PFSK-1 (cell line): ENCODE measurements at regions not wholly inside any gene's neighbourhood (a gene's known extent, or its start where the extent isn't known, plus 50 kb on each side); places are given as distances from the start of the nearest gene placed in this dataset.

Experiments used
- FOXP2 ChIP-seq: optimal IDR thresholded peaks from 2 replicates; pipeline ENCODE3; 2011; ENCODE audit warnings: borderline replicate concordance, control low read depth, inconsistent platforms; ENCODE audit not compliant: insufficient read depth; ENCODE audit errors: extremely low read length, extremely low read depth
- POLR2AphosphoS5 ChIP-seq: IDR thresholded peaks from 2 replicates; pipeline ENCODE4 v1.6.1; 2012; ENCODE audit warnings: low read depth, mild to moderate bottlenecking, control low read depth, low read length, moderate library complexity
- SIN3A ChIP-seq: IDR thresholded peaks from 2 replicates; pipeline ENCODE4 v1.6.1; 2012; ENCODE audit warnings: mild to moderate bottlenecking, low read length, moderate library complexity, borderline replicate concordance; ENCODE audit not compliant: insufficient read depth
- TAF1 ChIP-seq: IDR thresholded peaks from 2 replicates; pipeline ENCODE4 v1.6.1; 2012; ENCODE audit warnings: low read length, control low read depth, borderline replicate concordance; ENCODE audit not compliant: insufficient read depth
- TF ChIP-seq, protein P1 (sequence below), 2 experiments: IDR thresholded peaks; 2 replicates each; pipeline versions ENCODE4 v1.6.1 to v1.8.0; 2011 to 2012; ENCODE audit warnings: low read depth in 2 of 2, low read length in 2 of 2, control low read depth in 1 of 2, inconsistent platforms in 1 of 2, mild to moderate bottlenecking in 1 of 2, moderate library complexity in 1 of 2; ENCODE audit not compliant: insufficient read depth in 1 of 2

DNA sequence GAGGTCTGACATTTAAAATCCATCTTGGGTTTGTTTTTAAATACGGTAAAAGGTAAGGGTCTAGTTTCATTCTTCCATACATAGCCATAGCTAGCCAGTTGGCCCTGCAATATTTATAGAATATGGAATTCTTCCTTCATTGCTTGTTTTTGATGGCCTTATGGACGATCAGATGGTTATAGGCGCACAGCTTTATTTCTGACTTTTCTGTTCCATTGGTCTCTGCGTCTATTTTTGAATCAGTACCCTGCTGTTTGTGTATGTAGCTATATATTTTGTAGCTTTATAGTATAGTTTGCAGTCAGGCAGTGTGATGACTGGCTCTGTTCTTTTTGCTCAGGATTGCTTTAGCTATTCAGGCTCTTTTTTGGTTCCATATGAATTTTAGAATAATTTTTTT lies 366.8 kb upstream of the MIS18BP1 start:
- TF ChIP-seq SIN3A (no peak), POLR2AphosphoS5 (no peak), TAF1 (no peak), FOXP2 (no peak)
- TF ChIP-seq, protein P1, sequence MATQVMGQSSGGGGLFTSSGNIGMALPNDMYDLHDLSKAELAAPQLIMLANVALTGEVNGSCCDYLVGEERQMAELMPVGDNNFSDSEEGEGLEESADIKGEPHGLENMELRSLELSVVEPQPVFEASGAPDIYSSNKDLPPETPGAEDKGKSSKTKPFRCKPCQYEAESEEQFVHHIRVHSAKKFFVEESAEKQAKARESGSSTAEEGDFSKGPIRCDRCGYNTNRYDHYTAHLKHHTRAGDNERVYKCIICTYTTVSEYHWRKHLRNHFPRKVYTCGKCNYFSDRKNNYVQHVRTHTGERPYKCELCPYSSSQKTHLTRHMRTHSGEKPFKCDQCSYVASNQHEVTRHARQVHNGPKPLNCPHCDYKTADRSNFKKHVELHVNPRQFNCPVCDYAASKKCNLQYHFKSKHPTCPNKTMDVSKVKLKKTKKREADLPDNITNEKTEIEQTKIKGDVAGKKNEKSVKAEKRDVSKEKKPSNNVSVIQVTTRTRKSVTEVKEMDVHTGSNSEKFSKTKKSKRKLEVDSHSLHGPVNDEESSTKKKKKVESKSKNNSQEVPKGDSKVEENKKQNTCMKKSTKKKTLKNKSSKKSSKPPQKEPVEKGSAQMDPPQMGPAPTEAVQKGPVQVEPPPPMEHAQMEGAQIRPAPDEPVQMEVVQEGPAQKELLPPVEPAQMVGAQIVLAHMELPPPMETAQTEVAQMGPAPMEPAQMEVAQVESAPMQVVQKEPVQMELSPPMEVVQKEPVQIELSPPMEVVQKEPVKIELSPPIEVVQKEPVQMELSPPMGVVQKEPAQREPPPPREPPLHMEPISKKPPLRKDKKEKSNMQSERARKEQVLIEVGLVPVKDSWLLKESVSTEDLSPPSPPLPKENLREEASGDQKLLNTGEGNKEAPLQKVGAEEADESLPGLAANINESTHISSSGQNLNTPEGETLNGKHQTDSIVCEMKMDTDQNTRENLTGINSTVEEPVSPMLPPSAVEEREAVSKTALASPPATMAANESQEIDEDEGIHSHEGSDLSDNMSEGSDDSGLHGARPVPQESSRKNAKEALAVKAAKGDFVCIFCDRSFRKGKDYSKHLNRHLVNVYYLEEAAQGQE (IDR thresholded peaks at IDR 0.05; ENCODE audit: insufficient read depth in 1 of 2, low read depth in 2 of 2, low read length in 2 of 2): no peak

DNA sequence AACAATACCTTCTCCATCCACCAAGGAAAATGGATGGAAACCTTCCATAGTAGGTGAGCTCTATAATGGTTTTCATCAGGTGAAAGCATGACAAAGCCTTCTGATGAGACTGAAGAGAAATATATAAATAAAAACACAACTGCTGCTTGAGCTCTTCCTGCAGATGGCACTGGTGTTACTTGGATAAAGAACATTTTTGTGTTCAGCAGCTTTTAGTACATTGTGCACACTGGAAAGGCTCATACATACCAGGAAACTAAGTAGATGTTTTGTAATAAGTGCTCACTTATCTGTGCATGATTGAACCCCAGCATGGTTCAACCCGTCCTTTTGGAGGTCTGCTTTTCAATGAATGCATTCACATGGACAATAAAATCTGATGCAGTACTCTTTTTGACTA lies 357.3 kb upstream of the MIS18BP1 start:
- TF ChIP-seq FOXP2 (no peak), POLR2AphosphoS5 (no peak), TAF1 (no peak), SIN3A (no peak)
- TF ChIP-seq, protein P1 (IDR thresholded peaks at IDR 0.05; ENCODE audit: insufficient read depth in 1 of 2, low read depth in 2 of 2, low read length in 2 of 2): no peak

DNA sequence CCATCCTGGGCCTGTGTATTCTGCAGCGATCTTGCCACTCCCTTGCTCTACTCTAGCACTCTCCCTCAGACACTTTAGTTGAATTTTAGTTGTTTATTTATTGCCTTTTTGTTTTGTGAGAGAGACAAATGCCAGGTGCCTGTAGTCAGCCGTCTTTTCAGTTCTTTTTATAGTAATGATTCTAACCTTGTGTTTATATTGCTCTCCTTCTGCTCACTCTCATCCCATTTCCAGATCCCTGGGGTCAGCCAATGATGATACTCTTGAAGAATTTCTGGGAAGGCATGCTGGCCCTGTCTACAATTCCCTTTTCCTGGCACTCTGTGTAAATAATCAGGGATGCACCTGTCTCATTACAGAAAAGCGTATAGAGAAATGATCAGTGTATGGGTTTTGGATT lies 334.1 kb upstream of the MIS18BP1 start:
- TF ChIP-seq TAF1 (no peak), SIN3A (no peak), POLR2AphosphoS5 (no peak), FOXP2 (no peak)
- TF ChIP-seq, protein P1 (IDR thresholded peaks at IDR 0.05; ENCODE audit: insufficient read depth in 1 of 2, low read depth in 2 of 2, low read length in 2 of 2): no peak

DNA sequence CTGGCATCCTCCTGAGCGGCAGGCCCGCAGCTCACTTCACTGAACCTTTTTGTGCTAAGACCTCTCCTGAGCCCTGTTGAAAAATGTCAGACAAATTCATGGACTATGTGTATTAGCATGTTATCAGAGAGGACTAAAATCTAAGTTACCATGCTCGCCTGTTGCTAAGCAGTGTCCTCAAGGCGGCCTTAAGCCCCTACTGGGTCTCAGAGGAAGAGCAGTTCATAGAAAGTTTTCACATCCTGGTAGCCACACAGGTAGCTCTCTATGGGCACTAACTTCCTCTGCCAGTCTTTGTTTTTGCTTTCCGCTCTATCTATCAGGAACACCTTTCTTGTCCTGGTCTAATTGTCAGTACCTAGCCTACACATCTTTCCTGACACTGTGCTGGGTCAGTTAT lies 306.6 kb upstream of the MIS18BP1 start:
- TF ChIP-seq POLR2AphosphoS5: no peak
- TF ChIP-seq, protein P1 (IDR thresholded peaks at IDR 0.05; ENCODE audit: insufficient read depth in 1 of 2, low read depth in 2 of 2, low read length in 2 of 2): no peak

DNA sequence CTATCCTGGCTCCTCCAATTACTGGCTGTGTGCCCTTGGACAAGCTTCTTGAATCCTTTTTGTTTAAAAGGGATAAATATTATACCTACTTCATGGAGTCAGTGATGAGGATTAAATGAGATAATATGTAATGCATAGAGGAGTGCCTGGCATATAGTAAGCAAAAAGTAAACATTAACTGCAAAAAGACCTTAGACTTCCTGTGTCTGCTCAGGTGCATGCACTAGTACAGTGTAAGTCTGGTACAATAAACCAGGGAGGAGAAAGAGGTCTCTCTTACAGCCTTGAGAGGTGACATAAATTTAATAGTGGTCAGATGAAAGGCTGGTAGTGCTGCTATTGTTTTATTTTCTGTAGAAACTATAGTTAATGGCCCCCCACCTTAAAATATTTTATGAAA lies 305.2 kb upstream of the MIS18BP1 start:
- TF ChIP-seq TAF1 (no peak), FOXP2 (no peak), POLR2AphosphoS5 (no peak), SIN3A (no peak)
- TF ChIP-seq, protein P1 (IDR thresholded peaks at IDR 0.05; ENCODE audit: insufficient read depth in 1 of 2, low read depth in 2 of 2, low read length in 2 of 2): no peak
